Erythroblast (primary cell): ENCODE measurements at regions not wholly inside any gene's neighbourhood (a gene's known extent, or its start where the extent isn't known, plus 50 kb on each side); places are given as distances from the start of the nearest gene placed in this dataset.

Experiments used
- DNase-seq, 2 experiments: peaks; one replicate each; lab custom pipeline; 2025; lab: John Stamatoyannopoulos, UW
- GATA1 ChIP-seq: IDR thresholded peaks from 2 replicates; pipeline ENCODE4 v1.6.1; 2011; ENCODE audit warnings: low read depth, mild to moderate bottlenecking, control low read depth, low read length, moderate library complexity
- POLR2A ChIP-seq: IDR thresholded peaks from 2 replicates; pipeline ENCODE4 v1.6.1; 2011; ENCODE audit warnings: mild to moderate bottlenecking, low read length

- no peak for DNase-seq
- TF ChIP-seq POLR2A (no peak), GATA1 (no peak)
Observed at GRCh38 chr5:74919041-74919440, 52.9 kb upstream of the FAM169A start.

- TF ChIP-seq GATA1 (no peak), POLR2A (no peak)
- DNase-seq, result no peak
Observed at GRCh38 chr5:74918232-74918669, 52.1 kb upstream of the FAM169A start.

GRCh38 chr5:74916831-74917710 is 50.9 kb upstream of the FAM169A start:
- no peak for DNase-seq
- TF ChIP-seq GATA1, result no peak
- no peak for TF ChIP-seq POLR2A
